CD4-positive, alpha-beta T cell treated with Interleukin-10 for 1 hour (primary cell): ENCODE measurements at regions not wholly inside any gene's neighbourhood (a gene's known extent, or its start where the extent isn't known, plus 50 kb on each side); places are given as distances from the start of the nearest gene placed in this dataset.
"Not testable (repeated sequence)": the region's sequence is repeated elsewhere in the genome, so short reads cannot be mapped to it uniquely, and the experiment has no call there.

Experiments
- DNase-seq: peaks from one replicate; pipeline ENCODE4 v3.0.0-alpha.2; 2020

DNA sequence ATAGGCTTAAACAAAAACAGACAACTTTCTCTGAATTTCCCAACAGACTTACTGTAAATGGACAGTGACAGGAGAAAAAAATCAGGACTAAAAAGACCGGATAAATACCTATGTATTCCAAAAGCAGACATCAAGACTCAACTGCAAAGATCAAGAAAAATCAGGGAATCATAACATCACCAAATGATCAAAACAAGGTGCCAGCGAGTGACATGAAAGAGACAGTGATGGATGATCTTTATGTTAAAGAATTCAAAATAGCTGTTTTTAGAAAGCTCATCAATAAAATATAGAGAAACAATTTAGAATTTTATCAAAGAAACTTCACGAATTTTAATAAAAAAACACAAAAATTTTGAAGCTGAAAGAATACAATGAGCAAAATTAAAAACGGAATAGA, 952.5 kb upstream of the ATXN7L3B start:
- no peak for DNase-seq

DNA sequence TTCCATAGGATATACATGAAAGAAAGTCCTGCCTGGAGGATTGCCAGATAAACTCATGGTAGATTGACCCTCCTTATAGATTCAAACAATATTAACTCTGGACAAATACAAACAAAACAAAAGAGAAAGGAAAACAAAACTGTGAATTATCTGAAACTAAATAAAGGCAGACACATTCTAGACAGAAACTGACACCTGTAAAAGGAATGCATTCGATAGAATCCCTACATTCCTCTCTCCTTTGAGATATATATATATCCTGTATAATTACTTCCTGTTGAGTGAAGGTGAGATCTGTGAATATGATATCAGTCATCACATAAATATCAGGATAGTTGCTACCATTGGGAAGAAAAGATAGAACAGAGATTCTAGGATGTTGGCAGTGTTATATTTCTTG, 948.4 kb upstream of the ATXN7L3B start:
- no peak for DNase-seq

DNA sequence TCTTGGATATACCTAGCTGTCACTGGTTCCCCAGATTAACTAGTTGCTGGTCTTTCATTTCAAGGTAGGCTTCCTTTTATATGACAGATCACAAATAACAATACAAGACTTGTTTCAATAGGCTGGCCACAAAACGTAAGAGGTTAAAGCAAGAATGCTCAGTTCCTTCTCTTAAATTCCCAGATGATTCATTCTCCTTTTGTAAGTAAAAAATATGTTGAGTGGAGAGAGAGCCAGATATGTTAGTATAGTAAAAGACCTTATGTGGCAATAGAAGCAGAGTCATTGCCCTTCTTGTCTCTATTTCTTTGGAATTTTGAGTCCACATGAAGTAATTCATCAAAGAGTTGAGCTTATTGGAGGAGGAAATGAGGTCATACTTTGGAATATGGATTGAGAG, 939.0 kb upstream of the ATXN7L3B start:
- DNase-seq = no peak

DNA sequence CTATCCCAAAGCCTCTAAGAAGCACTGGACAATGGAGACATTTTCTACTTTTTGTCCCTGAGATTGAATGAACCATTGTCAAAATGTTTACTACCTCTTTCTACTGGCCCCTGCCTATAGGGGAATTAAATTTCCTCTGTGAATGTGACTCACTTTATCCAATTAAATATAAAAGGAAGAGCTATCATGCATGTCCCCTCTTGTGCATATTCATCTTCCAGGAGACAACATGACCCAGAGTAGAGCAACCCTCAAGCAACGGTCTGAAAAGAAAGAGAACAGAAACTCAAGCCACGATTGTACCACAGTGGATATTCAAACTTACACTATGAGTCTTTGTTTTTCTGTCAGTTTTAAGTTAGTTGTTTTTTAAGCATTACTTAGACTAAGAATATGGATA, 938.4 kb upstream of the ATXN7L3B start:
- DNase-seq = no peak

DNA sequence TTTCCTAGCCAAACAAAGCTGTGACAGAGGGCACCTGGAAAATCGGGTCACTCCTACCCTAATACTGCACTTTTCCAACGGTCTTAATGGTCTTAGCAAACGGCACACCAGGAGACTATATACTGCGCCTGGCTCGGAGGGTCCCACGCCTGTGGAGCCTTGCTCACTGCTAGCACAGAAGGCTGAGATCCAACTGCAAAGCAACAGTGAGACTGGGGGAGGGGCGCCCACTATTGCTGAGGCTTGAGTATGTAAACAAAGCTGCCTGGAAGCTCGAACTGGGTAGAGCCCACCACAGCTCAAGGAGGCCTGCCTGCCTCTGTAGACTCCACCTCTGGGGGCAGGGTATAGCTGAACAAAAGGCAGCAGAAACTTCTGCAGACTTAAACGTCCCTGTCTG, 931.7 kb upstream of the ATXN7L3B start:
- not testable (repeated sequence) for DNase-seq

DNA sequence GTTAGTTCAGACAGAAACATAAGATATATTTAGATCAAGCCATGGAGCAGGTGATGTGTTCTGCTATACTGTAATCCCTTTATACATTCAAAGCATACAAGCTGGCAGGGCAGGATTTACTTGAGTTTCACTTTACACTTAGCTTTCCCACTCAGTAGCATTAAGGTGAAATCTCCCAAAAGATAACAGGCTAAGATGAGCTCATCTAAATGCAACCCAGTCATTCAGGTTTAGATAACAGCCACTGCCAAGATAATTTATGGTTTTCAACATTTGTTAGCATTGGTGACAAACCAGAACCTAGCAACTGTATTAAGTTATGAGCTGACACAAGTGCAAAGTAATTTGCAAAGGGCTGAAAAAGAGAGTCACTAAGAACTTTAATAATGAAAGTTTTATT, 925.1 kb upstream of the ATXN7L3B start:
- DNase-seq = no peak

DNA sequence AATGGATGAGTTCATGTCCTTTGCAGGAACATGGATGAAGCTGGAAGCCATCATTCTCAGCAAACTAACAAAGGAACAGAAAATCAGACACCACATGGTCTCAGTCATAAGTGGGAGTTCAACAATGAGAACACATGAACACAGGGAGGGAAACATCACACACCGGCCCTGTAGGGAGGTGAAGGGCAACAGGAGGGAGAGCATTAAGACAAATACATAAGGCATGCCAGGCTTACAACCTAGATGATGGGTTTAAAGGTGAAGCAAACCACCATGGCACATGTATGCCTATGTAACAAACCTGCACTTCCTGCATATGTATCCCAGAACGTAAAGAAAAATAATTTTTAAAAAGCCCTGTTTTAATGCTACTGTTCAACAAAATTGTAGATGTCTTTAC, 914.2 kb upstream of the ATXN7L3B start:
- no peak for DNase-seq

DNA sequence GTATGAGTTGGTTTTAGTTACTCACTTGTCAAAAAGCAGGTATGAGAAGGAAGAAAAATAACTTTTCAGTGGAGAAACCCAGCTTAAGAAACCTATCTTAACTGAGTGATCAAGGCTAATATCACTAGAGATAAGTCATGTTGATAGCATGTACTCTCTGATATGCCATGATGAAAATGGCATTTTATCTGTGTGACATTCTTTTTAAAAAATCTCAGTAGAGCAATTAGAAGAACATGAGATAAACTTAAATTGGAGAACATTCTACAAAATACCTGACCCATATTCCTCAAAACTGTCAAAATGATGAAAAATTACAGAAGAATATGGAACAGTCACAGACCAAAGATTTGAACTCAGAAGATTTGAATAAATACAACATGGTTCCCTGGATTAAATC, 912.4 kb upstream of the ATXN7L3B start:
- DNase-seq = no peak

DNA sequence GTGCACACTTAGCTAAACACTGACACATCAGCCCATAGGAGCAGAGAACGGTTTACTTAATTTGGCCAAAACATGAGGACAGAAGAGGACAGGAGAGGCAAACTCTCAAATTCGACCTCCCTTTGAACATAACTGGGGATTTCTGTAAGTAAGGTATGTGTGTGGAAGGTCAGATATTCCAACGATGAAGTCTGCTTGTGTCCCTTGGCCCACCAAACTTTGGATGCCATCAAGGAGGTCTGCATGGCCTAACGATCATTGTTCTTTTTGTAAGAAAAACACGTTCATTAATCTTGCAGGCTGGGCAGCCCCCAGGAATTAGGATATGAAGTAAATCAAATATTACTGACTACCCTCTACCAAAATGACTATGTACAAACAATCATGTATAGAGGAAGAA, 908.5 kb upstream of the ATXN7L3B start:
- DNase-seq = no peak

DNA sequence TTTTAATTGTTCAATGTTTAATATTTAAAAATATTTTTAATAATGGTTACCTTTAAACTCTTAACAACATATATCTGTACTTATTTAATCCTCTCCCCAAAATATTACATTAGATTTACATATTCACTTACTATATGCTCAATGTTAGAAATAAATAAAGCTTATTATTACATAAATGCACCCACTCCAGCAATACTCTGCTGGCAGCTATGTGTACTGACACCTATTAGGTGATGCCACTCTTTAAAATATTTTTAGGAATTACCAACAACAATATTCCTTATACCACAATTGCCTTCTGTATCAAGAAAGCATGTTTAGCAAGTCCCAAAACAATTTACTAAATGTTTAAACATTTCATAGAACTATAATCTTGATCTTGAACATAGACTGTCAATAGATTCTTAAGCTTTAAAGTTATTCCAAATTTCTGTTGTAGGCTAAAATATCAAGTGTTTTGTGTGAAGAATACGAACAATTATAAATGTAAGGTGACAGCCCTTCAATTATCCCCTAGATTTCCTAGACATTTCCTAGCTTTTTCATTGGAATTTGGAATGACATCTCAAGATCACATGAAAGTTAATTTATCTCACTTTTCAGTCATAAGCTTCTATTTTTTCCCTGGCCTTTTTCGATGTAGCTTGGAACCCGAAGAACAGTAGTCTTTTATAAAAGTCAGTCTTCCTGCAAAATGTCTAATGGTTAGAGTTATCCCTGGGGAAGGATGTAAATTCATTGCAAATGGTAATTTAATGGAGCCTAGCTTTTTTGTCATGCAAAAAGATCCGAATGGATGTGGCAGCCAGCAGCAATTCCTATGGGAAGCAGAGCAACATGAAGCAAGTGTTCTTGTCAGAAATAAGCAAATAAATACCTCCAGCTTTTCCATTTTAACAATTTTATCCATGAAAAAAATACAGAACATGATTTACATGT, 907.5 kb upstream of the ATXN7L3B start:
- DNase-seq = no peak

DNA sequence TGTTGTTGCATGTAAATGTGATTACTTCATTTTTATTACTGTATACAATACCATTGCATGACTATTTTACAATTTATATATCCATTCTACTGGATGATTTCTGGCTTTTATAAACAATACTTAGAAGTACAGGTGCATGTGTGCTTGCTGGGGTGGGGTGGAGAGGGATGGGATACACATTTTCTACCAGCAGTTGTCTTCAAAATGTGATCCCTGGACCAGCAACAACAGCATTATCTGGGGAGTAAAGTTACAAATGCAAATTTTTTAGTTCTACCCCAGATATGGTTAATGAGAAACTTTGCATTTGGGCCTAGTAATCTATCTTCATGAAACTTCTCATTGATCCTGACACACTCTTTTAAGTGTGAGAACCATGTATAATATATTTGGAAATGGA, 905.4 kb upstream of the ATXN7L3B start:
- DNase-seq = no peak

DNA sequence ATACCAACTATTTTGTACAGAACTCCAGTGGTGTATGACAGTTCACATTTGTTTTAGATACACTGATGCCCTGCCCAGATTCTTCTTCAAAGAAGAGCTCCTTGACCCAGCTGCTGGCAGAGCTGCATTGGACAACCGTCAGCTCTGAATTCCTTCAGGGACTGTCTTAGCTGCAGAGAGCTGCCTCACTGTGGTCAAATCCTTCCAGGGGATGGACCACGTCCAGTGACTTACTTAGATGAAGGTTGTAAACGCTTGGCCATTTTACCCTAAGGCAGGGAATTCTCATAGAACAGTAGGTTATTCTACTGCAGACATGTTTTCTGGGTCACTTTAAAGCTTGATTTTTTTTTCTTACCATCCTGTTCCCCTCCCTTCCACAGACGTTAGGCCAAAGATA, 905.0 kb upstream of the ATXN7L3B start:
- DNase-seq = no peak

DNA sequence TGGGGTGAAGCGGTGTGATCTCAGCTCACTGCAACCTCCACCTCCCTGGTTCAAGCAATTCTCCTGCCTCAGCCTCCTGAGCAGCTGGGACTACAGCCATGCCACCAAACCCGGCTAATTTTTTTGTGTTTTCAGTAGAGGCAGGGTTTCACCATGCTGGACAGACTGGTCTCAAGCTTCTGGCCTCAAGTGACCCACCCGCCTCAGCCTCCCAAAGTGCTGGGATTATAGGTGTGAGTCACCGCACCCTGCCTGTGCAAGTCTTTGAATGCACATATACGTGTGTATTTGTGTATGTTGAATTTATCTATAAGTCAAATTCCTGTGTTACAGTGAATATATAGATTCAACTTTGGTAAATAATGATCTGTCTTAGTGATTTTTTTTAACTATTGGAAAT, 898.2 kb upstream of the ATXN7L3B start:
- not testable (repeated sequence) for DNase-seq

DNA sequence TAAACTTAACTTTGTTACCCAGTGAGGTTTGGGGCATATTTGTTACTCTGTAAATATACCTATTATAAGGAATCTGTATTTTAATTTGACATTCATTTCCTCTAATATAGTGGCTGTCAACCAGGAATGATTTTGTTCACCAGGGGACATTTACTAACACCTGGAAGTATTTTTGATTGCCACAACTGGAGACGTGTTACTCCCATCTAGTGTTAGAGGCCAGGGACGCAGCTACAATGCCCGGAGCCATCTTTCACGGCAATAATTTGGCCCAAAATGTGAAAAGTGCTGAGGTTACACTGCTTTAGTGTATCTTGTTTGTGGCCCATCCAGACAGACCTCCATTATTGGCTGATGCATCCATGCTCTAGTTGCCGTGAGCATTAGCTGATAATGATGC, 881.3 kb upstream of the ATXN7L3B start:
- no peak for DNase-seq

DNA sequence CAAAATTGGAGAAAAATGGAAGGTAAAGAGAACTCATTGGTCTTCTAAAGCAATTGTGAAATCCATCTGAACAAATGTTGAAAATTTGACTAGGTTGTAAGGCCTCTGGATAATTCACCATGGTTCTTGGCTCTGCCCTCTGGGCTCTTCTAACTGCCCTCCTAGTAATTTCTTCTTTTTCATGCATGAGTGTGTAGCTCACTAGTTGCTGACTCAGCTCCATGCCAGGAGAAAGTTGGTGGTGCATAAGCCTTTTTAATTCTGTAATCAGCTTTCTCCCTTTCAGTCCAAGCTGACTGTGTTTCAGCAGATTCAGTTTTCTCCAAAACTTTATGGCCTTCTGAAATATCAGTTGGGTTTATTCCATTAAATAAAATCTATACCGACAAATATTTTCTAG, 877.8 kb upstream of the ATXN7L3B start:
- DNase-seq = no peak

DNA sequence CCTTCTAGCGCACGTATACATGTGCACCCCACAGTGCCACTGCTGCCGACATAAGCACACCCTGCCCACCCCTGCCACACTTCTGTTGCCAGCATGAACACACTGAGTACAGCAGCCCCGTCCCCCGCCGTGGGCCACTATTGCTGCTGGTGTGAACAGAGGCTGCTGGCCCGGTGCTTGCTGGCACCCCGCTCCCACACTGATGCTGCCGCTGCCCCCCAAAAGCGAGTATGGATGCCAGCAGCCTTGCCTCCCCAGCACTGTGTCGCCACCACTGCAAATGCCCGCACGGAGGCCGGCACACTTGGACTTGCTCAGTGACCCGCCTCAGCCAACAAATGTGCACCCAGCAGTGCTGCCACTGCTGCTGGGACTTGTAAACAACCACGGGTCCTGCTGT, 872.4 kb upstream of the ATXN7L3B start:
- DNase-seq = no peak

DNA sequence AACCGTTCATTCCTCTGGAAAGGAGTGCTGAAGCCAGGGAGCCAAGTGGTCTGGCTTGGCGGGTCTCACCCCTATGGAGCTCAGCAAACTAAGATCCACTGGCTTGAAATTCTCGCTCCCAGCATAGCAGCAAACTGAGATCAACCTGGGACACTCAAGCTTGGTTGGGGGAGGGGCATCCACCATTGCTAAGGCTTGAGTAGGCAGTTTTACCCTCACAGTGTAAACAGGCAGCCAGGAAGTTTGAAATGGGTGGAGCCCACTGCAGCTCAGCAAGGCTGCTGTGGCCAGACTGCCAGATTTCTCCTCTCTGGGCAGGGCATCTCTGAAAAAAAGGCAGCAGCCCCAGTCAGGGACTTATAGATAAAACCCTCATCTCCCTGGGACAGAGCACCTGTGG, 866.1 kb upstream of the ATXN7L3B start:
- not testable (repeated sequence) for DNase-seq

DNA sequence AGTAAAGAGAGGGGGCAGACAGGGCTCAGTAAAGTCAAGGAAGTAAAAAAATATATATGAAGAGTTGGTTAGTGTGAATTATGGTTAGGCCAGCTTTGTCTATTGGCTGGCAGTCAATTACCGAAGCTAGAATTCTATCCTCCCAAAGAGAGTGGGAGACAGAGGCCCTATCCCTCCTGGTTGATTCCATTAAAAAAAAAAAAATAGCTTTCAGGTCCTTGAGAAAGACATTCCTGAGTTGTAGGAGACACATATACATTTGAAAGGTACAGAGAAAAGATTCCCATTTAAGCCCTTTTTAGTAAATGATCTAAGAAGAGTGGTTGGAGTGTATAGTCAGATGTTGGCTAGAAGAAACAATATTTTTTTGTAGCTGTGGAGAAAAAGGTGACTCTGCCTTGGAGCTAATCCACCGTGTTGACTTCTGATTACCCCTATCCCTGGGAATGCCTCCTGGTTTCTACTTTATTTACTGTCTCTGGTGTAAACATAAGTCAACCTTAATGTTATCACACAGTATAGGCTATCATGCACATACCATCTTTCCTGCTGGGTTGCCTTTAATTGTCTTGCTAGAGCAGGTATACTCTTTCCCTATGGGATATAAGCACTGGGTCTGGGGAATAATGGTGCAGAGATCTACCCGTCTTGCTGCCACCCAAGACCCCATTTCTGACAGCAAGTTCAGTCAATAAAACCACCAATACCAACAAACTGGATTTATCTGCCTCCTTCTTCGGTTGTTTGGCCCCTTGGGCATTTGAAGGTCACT, 859.9 kb upstream of the ATXN7L3B start:
- no peak for DNase-seq

DNA sequence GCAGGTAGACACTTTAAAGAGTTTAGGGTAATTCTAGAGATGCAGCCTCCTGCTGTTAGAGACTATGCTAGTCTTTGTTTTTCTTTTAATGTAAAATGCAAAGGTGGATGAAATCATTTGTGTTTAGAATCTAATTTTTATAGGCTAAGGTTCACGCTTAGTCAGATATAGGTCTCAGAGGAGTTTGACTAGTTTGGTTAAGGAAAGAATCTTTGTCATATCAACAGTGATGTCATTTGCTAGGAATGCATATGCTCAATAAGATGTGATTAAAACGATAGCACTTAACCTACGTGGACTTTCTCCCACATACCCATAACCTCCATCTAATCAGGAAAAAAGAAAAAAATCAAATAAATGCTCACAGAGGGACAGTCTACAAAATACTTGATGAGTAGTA, 859.3 kb upstream of the ATXN7L3B start:
- DNase-seq = no peak

DNA sequence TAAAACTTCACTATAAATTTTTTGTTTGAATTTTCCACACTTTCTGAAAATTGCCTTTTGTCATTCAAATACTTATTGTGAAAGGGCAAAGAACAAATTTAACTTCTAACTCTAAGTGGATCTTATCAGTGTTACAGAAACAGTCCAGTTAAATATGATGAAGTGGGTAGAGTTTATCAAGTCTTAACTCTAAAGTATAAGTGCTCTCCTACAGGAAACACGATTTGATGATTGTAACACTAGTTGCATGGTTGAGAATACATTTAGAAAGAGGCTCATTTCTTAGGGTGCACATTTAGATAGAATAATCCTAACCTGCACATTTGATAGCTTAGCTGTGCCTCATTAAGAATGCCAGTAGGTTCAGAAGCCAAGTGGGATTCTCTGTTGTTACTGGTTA, 838.3 kb upstream of the ATXN7L3B start:
- DNase-seq = no peak

DNA sequence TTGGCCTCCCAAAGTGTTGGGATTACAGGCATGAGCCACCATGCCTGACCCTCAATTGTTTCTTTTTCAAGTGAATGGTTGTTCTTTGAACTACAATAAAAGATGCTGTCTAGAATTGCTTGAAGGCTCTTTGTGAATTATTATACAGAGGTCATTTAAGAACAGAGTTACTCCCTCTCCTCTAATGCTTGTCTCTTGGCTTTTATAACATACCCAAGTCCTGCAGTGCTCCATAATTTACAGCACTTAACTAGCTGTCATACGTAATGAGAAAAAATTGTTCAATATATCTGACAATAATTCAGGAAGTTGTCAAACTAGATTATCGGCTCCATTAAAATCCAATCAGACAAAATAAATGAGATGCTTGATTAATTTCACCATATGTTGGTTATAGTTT, 823.0 kb upstream of the ATXN7L3B start:
- DNase-seq = no peak

DNA sequence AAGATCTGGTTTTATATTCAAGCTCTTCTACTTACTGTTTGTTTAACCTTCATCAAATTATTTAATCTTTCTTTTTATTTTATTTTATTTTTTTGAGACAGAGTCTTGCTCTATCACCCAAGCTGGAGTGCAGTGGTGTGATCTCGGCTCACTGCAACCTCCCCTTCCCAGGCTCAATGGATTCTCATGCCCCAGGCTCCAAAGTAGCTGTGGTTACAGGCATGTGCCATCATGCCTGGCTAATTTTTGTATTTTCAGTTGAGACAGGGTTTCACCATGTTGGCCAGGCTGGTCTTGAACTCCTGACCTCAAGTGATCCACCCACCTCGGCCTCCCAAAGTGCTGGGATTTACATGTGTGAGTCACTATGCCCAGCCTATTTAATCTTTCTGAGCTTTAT, 821.5 kb upstream of the ATXN7L3B start:
- DNase-seq = not testable (repeated sequence)

DNA sequence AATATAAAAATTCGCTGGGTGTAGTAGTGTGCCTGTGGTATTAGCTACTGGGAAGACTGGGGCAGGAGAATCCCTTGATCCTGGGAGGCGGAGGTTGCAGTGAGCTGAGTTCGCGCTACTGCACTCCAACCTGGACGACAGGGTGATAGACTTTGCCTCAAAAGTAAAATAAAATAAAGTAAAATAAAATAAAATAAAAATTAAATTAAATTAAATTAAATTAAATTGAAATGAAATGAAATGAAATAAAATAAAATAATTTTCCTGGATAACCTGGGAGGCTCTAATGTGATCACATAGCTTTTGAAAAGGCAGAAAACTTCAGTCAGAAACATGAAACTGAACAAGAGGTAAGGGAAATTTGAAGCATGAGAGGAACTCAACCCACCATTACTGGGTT, 818.4 kb upstream of the ATXN7L3B start:
- DNase-seq = no peak

DNA sequence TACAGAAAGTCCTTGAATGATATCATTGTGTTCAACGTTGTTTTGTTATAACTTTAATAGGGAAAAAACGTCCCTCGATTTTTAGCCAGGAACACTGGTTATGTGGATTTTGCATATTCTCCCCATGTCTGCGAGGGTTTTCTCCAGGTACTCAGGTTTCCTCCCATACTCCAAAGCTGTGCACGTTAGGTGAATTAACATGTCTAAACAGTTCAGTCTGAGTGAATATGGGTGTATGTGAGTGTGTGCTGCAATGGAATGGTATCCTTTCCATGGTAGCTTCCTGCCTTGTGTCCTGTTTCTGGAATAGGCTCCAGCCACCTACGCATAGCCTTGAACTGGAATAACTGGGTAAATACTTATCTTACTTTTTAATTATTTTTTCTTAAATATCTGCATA, 810.8 kb upstream of the ATXN7L3B start:
- DNase-seq = no peak
